GM18526 (cell line): ENCODE measurements at regions not wholly inside any gene's neighbourhood (a gene's known extent, or its start where the extent isn't known, plus 50 kb on each side); places are given as distances from the start of the nearest gene placed in this dataset.

Source experiments
- POLR2A ChIP-seq: IDR thresholded peaks from 3 replicates; pipeline ENCODE4 v1.6.1; 2011; ENCODE audit not compliant: insufficient read length; ENCODE audit errors: extremely low read depth

DNA sequence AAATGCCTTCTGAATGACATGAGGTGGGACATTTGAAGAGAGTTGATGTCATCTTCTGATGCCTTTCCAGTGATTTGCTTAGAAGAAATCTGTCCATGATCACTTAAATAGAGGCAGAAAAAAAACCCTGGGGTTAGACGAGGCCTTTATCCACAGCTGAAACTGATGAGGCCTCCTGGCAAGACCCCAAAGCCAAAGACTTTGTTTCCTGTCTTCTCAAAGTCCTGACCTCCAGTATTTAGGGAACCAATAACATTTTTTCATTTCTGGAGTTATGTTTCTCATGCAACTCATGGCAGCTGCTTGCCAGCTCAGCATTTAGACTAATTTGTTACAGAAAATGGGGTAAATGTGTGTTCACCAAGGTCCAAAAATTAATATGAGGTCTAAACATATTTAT lies 248.0 kb upstream of the PRDM1 start:
- TF ChIP-seq POLR2A, result no peak

DNA sequence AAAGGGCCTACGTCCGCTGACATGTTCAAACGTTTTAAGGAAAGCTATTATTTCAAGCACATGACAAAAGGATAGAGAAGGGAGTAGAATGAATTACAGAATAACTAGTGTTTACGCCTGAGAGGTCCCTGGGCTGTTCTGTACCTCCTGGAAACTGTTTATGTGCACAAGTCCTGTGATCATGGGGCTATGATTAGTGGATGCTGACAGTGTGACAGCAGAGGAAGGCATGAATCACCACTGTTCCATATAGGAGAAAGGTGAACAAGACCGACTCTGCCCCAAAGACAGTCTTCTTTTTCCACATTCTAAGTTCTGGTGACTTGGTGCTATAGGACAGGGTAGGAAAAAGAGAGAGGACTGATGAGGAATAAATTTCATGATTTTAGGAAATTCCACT lies 249.2 kb upstream of the PRDM1 start:
- no peak for TF ChIP-seq POLR2A

DNA sequence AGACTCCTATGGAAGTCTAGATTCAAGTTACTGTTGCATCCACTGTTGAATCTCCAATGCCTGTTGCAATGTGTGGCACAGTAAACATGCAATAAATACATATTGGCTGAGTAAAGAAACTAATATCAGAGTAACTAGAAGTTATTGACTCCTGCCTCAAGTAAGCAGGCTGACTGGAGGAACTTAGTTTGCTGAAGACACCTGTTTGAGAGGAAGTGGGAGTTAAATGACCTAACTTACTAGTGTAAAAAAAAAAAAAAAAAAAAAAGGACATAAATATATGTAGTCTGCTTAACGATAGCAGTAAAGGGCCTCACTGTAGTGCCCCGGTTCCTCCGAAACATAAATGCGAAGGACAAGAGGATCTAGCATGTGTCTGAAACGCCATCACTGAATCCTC lies 249.8 kb upstream of the PRDM1 start:
- no peak for TF ChIP-seq POLR2A

DNA sequence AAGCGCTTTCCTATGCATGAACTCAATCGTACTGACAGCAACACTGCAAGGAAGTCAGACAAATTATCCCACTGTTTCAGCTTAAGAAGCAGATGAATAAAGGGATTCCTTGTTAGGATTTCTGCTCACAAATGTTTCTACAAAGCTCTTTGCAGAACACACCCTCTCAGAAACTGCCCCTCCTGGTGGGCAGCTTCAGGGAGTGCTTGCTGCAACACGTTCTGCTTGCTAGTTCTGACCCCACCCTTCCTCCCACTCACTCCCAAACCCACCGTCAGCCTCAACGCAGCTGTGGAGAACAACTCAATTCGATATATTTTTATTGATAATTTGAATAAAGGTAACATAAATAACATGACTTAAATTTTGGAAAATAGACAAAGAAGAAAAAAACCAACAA lies 250.8 kb upstream of the PRDM1 start:
- TF ChIP-seq POLR2A, result no peak

DNA sequence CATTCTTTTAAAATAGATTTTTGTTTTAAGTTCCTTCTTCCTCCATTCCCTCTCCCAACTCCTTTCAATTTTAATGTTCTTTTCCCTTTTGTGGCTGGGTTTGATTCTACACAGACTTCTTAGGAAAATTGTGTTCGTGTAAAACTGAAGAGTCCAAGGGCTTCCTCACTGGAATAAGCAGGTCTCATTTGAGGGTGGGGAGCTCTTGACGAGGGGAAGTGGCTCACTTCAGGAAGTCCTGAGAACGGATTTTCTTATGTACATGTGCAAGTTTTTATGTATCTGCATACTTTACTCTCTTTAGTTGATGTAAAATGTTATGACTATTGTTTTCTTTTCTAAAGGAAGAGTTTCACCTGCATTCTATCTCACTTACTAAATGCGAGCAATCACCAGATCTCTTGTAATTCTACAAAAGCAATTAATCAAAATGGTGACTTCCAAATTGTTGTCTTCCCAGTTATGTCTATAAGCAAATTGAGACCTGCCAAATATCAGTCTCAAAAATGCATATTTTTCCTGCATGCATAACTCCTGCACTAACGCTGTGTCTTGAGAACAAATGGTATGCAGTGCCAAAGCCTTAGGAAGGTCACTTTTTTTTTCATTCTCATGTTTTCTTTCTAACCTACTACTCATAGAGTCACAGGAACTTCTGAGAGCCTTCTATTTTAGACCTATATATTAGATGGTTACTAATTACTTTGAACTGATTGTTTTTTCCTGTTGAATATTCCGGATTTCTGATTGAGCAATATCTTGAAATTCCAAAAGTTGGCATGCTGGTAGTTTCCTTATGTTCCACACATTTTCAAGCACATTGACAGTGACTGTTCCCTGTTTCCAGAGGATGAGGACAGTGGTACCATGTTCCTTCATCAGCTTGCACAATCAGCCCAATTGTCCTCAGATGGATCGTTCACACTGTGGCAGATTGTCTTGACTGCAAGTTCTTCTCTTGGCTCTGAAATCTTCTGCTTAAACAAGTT lies 251.9 kb upstream of the PRDM1 start:
- no peak for TF ChIP-seq POLR2A

DNA sequence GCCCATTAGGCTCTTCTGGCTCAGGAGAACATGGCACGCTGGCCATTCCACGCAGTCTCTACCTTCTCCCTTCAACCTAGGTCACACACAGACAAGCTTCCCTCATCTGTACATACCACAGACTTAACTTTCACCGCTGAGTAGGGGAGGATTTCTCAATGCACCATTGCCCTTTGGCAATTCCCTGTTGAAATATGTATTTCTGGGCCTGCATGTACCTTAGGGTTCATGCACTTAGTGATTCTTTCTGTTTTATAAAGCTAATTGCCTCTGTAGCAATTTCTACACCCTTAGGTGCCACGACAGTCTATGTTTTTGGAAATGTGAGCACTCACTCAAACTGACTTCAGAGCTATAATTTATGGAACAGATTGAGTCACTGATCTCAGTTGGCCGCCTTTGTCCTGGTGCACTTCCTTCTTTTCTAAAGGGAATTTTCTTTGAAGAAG lies 253.8 kb upstream of the PRDM1 start:
- TF ChIP-seq POLR2A, result no peak

DNA sequence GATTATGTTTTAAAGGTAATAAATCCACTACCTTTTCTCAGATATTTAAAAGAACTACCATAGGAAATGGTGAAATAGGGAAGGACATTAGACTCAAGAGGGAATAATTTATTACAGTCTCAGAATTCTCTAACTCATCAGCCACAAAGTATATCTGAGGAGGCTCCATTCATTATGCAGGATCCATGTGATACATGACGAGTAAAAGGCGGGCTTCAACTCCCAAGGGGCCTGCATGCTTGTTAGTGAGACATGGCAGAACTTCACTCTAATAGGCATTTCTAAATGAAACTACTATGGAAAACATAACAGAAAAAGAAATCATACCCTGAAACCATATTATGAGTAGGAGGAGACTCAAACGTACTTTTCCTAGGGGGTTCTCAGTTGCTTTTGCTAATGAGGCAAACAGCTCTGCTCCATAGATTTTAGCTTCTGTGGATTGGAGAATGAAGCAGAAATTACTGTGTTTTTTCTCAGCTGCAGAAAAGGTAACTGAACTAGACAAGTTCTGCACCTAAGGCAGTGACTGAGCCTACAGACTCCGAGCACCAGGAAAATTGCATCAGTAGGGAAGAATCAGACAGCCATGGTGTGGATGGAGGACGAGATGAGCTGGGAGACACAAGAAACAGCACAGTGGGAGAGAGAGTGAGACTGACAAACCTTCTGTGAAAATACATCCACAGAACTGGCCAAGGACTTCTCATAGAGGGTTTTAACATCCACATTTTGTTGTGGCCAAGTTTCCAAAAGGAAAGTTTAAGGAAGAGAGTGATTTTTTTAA lies 254.6 kb upstream of the PRDM1 start:
- no peak for TF ChIP-seq POLR2A

DNA sequence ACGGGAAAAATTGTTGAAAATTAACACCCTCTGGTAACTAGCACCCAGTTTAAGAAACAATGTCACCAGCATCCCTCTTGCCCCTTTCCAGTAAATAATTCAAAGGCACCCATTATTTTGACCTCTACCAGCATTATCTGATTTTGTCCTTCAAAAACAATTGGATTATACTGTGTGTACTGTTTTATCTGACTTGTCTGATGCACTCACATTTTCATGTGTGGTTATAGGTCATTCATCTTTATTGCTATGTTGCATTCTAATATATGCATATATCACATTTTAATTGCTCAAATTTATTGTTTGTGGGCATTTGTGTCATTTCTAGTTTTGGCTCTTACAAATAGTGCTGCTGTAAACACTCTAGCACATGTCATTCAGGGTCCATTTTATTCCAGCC lies 260.9 kb upstream of the PRDM1 start:
- no peak for TF ChIP-seq POLR2A

DNA sequence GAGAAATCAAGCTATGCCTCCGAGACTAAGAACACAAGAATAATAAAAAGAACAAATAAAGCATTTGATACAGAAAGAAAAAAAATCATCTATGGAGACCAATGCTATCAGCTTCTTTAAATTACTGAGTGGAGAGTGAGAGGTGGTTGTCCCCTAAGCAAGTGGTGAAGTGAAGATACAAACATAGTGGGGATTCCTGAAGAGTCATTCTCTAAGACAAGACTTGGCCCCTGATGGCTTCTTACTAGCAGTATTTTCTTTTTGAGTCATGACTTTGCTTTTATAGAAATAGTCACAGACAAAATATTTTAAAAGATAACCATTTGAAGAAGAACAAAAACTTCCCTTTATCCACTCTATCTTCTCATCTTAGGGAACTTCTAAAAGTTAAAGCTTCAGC lies 261.4 kb upstream of the PRDM1 start:
- no peak for TF ChIP-seq POLR2A

DNA sequence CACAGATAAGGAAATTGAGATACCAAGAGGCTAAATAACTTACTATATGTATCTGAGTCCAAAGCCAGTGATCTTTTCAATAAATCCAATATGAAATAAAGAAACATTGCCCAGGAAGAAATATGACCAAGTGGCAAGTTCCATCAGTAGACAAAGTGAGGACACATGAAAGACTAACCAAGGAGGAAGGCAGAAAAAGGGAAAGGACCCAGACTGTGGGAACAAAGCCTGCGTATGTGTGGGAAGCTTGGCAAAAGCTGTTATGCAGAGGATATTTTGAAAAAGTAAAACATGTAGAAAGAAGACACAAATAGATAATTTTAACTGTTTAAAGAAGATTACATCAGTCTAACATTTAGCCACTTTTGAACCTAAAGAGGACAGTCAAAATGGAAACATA lies 264.4 kb upstream of the PRDM1 start:
- TF ChIP-seq POLR2A, result no peak

DNA sequence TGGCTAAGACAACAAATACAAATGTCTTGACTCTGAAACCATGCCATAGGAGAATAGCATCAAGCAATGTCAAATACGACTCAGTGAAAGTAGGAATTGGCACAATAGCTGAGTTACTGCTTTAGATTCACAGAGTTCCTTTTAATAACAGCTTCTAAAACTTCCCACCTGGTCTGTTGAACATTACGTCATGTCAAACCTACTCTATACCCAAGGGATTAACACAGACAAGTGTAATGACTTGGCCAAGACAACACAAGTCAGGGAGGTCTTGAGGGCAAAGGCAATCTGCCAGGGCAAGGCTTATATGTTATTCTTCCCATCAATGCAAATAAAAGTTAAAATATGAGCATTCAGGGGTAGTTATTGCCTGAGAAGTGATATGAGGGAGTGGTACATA lies 265.1 kb upstream of the PRDM1 start:
- TF ChIP-seq POLR2A, result no peak

DNA sequence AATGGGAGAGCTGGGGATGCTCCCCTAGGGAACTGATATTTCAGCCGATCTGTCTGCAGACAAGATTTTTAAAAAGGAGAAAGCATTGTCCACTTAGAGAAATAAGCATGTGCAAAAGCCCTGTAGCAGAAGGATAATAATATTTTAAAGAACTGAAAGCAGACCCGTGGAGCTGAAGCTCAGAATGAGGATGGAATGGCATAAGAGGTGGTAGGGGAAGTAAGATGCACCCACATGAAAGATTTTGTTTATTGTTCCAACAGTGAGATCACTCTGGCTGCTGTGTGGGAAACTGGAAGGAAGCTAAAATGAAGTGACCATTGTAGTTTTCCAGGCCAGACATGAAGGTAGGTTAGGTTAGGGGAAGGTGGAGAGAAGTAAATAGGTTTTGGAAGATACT lies 266.4 kb upstream of the PRDM1 start:
- TF ChIP-seq POLR2A, result no peak

DNA sequence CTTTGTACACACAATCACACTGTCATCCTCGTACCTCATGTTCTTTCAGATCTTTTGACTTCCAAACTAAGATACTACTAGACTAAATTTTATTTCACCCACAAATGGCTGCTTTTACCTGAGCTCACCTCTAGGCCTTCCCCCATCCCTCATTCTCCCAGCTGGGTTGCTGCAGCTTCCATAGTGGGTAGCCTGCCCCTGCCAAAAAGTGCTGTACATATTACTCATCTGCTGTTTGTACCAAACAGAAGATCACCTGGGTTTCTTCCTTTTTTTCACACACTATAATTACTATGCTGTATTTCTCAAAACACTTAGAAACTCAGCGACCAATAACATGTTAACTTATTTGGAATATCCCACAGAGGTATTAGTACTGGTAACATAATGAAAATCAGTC lies 267.6 kb upstream of the PRDM1 start:
- TF ChIP-seq POLR2A, result no peak

DNA sequence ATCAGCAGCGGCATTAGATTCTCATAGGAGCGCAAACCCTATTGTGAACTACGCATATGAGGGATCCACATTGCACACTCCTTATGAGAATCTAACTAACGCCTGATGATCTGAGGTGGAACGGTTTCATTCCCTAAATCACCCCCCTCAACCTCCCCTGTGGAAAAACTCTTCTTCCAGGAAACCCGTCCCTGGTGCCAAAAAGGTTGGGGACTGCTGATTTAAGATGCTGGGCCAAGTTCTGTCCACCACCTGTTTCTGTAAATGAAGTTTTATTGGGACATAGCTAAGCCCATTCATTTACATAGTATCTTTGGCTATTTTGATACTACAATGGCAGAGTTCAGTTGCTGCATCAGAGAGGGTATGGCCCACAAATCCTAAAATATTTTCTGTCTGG lies 268.2 kb upstream of the PRDM1 start:
- no peak for TF ChIP-seq POLR2A

DNA sequence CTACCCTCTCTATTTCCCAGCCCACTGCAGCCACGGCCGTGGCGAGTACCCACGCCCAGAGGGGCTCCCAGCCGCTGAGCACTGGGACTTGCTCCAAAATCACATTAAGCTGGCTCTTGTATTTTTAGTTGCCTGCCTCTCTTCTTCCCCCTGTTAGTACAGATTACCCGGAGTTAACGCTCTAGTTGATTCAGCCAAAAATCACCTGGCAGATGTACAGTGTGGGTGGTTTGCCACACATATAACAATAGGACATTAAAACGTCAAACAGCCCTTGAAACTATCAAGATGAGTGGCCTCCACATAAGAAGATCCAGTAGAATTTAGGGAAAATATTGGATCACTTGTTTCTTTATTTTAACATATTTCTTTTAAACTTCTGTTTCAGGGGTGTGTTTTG lies 268.8 kb upstream of the PRDM1 start:
- TF ChIP-seq POLR2A, result no peak

DNA sequence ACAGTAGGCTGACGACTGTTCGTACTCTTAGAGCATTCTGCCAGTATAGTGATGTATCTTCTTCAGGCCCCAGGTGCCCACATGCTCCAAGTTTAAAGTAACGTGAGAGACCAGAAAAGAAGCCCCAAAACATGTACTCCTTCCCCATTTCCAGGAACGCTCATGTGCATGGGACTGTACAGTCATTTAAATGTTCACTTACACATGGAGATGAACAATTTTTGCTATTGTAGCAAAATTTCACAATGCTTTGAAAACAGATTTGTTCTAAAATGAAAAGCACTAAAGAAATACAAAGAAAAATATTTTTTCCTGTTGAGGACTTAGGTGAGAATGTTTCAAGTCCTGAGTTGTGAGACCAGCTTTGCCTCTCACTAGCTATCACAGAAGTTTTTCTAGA lies 269.3 kb upstream of the PRDM1 start:
- TF ChIP-seq POLR2A, result no peak

DNA sequence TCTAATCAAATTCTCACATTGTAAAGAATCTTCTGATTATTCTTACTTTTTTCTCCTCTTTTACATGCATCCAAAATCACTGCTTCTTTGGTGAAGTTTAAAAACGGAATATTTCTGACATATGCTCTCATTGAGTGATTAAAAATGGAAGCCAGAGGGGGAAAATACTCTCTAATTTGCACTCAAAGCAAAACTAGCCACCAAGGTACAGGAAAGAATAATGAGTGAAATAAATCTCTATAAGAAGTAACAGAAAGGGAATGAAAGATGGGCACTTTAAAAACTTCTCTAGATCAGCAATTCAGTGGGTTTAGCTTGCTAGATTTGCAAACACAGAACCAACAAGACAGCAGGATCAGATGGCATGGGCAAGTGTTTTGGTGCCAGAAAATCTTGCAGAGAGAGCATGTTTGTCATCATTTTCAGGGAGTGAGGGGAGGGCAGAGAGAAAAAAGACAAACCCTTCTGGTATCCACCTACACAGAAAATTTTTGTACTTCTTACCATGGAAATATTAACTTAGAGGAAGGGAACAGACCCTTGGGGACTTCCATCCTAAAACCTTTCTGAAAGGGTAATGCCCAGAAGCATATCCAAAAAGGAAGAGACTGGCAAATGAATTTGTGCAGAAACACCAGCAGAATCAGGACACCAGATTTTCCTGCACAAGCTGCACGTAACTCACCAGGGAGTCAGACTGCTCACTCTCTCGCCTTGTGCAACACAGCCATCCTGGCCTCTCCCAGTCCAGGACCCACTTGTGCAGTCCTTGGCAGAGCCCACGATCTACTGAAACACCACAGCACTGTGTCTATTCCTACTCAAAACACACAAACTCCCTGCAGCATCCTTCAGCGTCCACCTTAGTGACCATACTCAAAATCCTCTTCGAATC lies 270.2 kb upstream of the PRDM1 start:
- no peak for TF ChIP-seq POLR2A
